ENCODE measurements at regions not wholly inside any gene's neighbourhood (a gene's known extent, or its start where the extent isn't known, plus 50 kb on each side); places are given as distances from the start of the nearest gene placed in this dataset.

GRCh38 chr6:120083186-120083585 is 733.6 kb upstream of the MAN1A1 start:
- H3K36me3 ChIP-seq (ENCODE audit: control insufficient read depth, insufficient read depth, low read length): no peaks in the 10 kb centered on the region
- no peak overlapping the region for H3K4me2 ChIP-seq (ENCODE audit: insufficient read depth, low read length)
- no peaks in the 10 kb centered on the region for H3K9me1 ChIP-seq (ENCODE audit: control insufficient read depth, insufficient read depth, low read length)
- POLR2A ChIA-PET: no interaction called here
- ATAC-seq: no peak
- no peak overlapping the region for H2AFZ ChIP-seq (ENCODE audit: low read depth, low read length)
- H3K9ac ChIP-seq (ENCODE audit: insufficient read depth in 1 of 2, low read depth in 2 of 2, low read length in 2 of 2): no peak overlapping the region
- 2% methylated on average over 5 of the region's 5 CpGs for WGBS (ENCODE audit: insufficient coverage, low coverage, missing lambda C conversion rate)
- DNase-seq (ENCODE audit: extremely low read depth in 1 of 4, low spot score in 3 of 4): no peak
- BruUV-seq (replicated peaks): no TSS peak
- H3K27me3 ChIP-seq (ENCODE audit: control insufficient read depth in 2 of 2, insufficient read depth in 2 of 2, low read length in 2 of 2): no peaks in the 10 kb centered on the region
- intact Hi-C loops (cut with micrococcal nuclease) (no loop called here), in situ Hi-C loops (cut with MboI) (no loop called here)
- CTCF ChIA-PET (ENCODE audit: low intra/inter-chr PET ratio): no interaction called here
- H3K9me3 ChIP-seq (replicated peaks; ENCODE audit: control insufficient read depth, insufficient read depth, low read depth, low read length): no peaks in the 10 kb centered on the region; the same call in 1 of the 2 replicates
- no peaks in the 10 kb centered on the region for H3K79me2 ChIP-seq (ENCODE audit: control insufficient read depth, insufficient read depth, low read length)
- no peaks in the 10 kb centered on the region for H4K20me1 ChIP-seq (replicated peaks; ENCODE audit: control insufficient read depth, insufficient read depth, low read length)
- H3K4me1 ChIP-seq (replicated peaks in 1 of 2; ENCODE audit: control insufficient read depth in 2 of 2, insufficient read depth in 2 of 2, low read length in 2 of 2): no peaks in the 10 kb centered on the region
- FAIRE-seq: no peak
- H3K4me3 ChIP-seq: no peak overlapping the region
- no peak overlapping the region for H3K27ac ChIP-seq (ENCODE audit: extremely low read depth, low read depth, low read length)
- TF ChIP-seq GTF3C2 (IDR thresholded peaks at IDR 0.05; ENCODE audit: borderline replicate concordance, extremely low read depth, insufficient read length) (no peak), ERF (CRISPR knock-in tag; IDR thresholded peaks at IDR 0.05) (no peak), E2F4 (CRISPR knock-in tag; IDR thresholded peaks at IDR 0.05; ENCODE audit: low read depth) (no peak), ZBTB12 (CRISPR knock-in tag; IDR thresholded peaks at IDR 0.05) (no peak), SUPT5H (IDR thresholded peaks at IDR 0.05) (no peak), PHTF2 (CRISPR knock-in tag; IDR thresholded peaks at IDR 0.05) (no peak), HNRNPL (IDR thresholded peaks at IDR 0.05; ENCODE audit: low read depth, low read length) (no peak), SRSF7 (optimal IDR thresholded peaks at IDR 0.05; ENCODE audit: low read depth, low read length) (no peak), ZNF165 (CRISPR knock-in tag; IDR thresholded peaks at IDR 0.05; ENCODE audit: borderline replicate concordance) (no peak), RAD21 (CRISPR knock-in tag; conservative IDR thresholded peaks at IDR 0.05 in 1 of 2, IDR thresholded peaks at IDR 0.05 in 1 of 2) (no peak), CAMTA2 (CRISPR knock-in tag; conservative IDR thresholded peaks at IDR 0.05) (no peak), STAT5A (IDR thresholded peaks at IDR 0.05; ENCODE audit: borderline replicate concordance, low read length) (no peak), ZNF274 (IDR thresholded peaks at IDR 0.05; ENCODE audit: borderline replicate concordance, low read depth, low read length) (no peak), MIER1 (IDR thresholded peaks at IDR 0.05; ENCODE audit: low read depth) (no peak), ZNF280A (IDR thresholded peaks at IDR 0.05; ENCODE audit: low read depth, partially characterized antibody) (no peak), TAF9B (IDR thresholded peaks at IDR 0.05; ENCODE audit: partially characterized antibody) (no peak)
